SK-N-SH (cell line): ENCODE measurements at regions not wholly inside any gene's neighbourhood (a gene's known extent, or its start where the extent isn't known, plus 50 kb on each side); places are given as distances from the start of the nearest gene placed in this dataset.

Experiments used
- FOXM1 ChIP-seq: IDR thresholded peaks from 2 replicates; pipeline ENCODE4 v1.4.0; 2012; ENCODE audit warnings: low read depth, mild to moderate bottlenecking
- POLR2AphosphoS5 ChIP-seq: IDR thresholded peaks from 2 replicates; pipeline ENCODE4 v1.6.1; 2012; ENCODE audit warnings: low read depth, low read length
- SMC3 ChIP-seq: IDR thresholded peaks from 2 replicates; pipeline ENCODE4 v1.6.1; 2012; ENCODE audit warnings: low read depth, low read length, improper control_type of control experiment
- TF ChIP-seq, protein P1 (sequence below): fragments of 200-600 bp; sonication (generic); IDR thresholded peaks from 2 replicates; pipeline ENCODE4 v1.6.1; 2017; ENCODE audit warnings: antibody characterized with exemption, mild to moderate bottlenecking, moderate library complexity
- TF ChIP-seq, protein P2 (sequence below): IDR thresholded peaks from 2 replicates; pipeline ENCODE4 v1.4.0; 2012; ENCODE audit warnings: low read depth, borderline replicate concordance
- TF ChIP-seq, protein P3 (sequence below): IDR thresholded peaks from 2 replicates; pipeline ENCODE4 v1.4.0; 2012; ENCODE audit warnings: low read depth, borderline replicate concordance

DNA sequence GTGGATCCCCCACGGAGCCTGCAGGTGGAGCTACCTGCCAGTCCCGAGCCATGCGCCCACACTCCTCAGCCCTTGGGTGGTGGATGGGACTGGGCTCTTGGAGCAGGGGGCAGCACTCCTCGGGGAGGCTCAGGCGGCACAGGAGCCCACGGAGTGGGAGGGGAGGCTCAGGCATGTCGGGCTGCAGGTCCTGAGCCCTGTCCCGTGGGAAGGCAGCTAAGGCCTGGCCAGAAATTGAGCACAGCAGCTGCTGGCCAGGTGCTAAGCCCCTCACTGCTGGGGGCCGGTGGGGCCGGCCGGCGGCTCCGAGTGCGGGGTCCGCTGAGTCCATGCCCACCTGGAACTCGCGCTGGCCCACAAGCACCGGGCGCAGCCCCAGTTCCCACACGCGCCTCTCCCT, 91.7 kb upstream of the ACVR1 start:
- TF ChIP-seq POLR2AphosphoS5 (no peak), SMC3 (no peak), FOXM1 (no peak)
- TF ChIP-seq, protein P1, sequence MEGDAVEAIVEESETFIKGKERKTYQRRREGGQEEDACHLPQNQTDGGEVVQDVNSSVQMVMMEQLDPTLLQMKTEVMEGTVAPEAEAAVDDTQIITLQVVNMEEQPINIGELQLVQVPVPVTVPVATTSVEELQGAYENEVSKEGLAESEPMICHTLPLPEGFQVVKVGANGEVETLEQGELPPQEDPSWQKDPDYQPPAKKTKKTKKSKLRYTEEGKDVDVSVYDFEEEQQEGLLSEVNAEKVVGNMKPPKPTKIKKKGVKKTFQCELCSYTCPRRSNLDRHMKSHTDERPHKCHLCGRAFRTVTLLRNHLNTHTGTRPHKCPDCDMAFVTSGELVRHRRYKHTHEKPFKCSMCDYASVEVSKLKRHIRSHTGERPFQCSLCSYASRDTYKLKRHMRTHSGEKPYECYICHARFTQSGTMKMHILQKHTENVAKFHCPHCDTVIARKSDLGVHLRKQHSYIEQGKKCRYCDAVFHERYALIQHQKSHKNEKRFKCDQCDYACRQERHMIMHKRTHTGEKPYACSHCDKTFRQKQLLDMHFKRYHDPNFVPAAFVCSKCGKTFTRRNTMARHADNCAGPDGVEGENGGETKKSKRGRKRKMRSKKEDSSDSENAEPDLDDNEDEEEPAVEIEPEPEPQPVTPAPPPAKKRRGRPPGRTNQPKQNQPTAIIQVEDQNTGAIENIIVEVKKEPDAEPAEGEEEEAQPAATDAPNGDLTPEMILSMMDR: no peak
- TF ChIP-seq, protein P2, sequence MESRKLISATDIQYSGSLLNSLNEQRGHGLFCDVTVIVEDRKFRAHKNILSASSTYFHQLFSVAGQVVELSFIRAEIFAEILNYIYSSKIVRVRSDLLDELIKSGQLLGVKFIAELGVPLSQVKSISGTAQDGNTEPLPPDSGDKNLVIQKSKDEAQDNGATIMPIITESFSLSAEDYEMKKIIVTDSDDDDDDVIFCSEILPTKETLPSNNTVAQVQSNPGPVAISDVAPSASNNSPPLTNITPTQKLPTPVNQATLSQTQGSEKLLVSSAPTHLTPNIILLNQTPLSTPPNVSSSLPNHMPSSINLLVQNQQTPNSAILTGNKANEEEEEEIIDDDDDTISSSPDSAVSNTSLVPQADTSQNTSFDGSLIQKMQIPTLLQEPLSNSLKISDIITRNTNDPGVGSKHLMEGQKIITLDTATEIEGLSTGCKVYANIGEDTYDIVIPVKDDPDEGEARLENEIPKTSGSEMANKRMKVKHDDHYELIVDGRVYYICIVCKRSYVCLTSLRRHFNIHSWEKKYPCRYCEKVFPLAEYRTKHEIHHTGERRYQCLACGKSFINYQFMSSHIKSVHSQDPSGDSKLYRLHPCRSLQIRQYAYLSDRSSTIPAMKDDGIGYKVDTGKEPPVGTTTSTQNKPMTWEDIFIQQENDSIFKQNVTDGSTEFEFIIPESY: no peak
- TF ChIP-seq, protein P3, sequence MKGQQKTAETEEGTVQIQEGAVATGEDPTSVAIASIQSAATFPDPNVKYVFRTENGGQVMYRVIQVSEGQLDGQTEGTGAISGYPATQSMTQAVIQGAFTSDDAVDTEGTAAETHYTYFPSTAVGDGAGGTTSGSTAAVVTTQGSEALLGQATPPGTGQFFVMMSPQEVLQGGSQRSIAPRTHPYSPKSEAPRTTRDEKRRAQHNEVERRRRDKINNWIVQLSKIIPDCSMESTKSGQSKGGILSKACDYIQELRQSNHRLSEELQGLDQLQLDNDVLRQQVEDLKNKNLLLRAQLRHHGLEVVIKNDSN: no peak
